GM18909 (cell line): ENCODE measurements at regions not wholly inside any gene's neighbourhood (a gene's known extent, or its start where the extent isn't known, plus 50 kb on each side); places are given as distances from the start of the nearest gene placed in this dataset.

Experiments used
- ATAC-seq: cut with Tn5 transposase; IDR thresholded peaks from one replicate; pipeline ENCODE4 v1.9.1; 2021; ENCODE audit warnings: mild to moderate bottlenecking; ENCODE audit not compliant: unreplicated experiment, poor library complexity

- ATAC-seq, result no peak
Observed at GRCh38 chr6:79330704-79331103, 96.2 kb upstream of the HMGN3 start.

GRCh38 chr6:79313254-79313653 lies 78.8 kb upstream of the HMGN3 start:
- ATAC-seq, result no peak

GRCh38 chr6:79307321-79308036 lies 73.0 kb upstream of the HMGN3 start:
- ATAC-seq, result no peak

- ATAC-seq, result no peak
Observed at GRCh38 chr6:79305020-79305419, 70.5 kb upstream of the HMGN3 start.

- no peak for ATAC-seq
Observed at GRCh38 chr6:79302341-79302740, 67.9 kb upstream of the HMGN3 start.

- ATAC-seq, result no peak
Observed at GRCh38 chr6:79301290-79301689, 66.8 kb upstream of the HMGN3 start.

GRCh38 chr6:79296211-79296610 lies 61.7 kb upstream of the HMGN3 start:
- ATAC-seq, result no peak
